Stomach (tissue), 4 donors: ENCODE measurements at regions not wholly inside any gene's neighbourhood (a gene's known extent, or its start where the extent isn't known, plus 50 kb on each side); places are given as distances from the start of the nearest gene placed in this dataset.

Source experiments
- CTCF ChIP-seq, 7 experiments: fragments of 450-650 bp in 4 of 7; fragments of 200-600 bp in 3 of 7; sonication (generic) in 3 of 7; IDR thresholded peaks; one replicate each; pipeline ENCODE4 v1.5.1; 2016 to 2019; ENCODE audit warnings: antibody characterized with exemption in 7 of 7, control low read depth in 2 of 7, mild to moderate bottlenecking in 1 of 7
- POLR2AphosphoS5 ChIP-seq, 3 donors: sonication (generic); formaldehyde crosslinking; IDR thresholded peaks; one replicate each; pipeline ENCODE4 v1.6.1; 2016; ENCODE audit warnings: antibody characterized with exemption in 3 of 3

- TF ChIP-seq CTCF (IDR thresholded peaks at IDR 0.05) (no peak), POLR2AphosphoS5 (IDR thresholded peaks at IDR 0.05) (no peak)
Measured at GRCh38 chr14:85978582-85979250, 448.8 kb downstream of the FLRT2 start.
